Stromal cell of bone marrow (primary cell): ENCODE measurements at regions not wholly inside any gene's neighbourhood (a gene's known extent, or its start where the extent isn't known, plus 50 kb on each side); places are given as distances from the start of the nearest gene placed in this dataset.

Experiments used
- DNase-seq: peaks from one replicate; pipeline ENCODE4 v3.0.0-alpha.2; 2012; ENCODE audit warnings: low read depth

DNA sequence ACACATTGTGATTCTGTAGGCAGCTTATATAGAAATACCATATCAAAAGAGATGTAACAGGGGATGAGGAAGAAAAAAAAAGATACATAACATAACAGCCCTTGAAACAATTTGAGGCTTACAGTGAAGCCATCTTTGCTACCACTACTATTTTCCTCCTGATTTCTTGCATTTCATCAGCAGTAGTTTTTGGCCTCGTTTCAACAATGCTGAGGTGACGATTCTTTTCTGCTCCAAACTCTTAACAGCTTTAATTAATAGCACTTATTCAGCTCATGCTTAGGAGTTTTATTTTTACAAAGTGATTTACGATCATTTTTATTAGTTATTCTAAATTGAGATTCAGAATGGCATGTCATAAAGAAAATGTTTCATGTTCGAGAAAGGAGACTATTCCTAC lies 163.2 kb downstream of the DCK start:
- no peak for DNase-seq

DNA sequence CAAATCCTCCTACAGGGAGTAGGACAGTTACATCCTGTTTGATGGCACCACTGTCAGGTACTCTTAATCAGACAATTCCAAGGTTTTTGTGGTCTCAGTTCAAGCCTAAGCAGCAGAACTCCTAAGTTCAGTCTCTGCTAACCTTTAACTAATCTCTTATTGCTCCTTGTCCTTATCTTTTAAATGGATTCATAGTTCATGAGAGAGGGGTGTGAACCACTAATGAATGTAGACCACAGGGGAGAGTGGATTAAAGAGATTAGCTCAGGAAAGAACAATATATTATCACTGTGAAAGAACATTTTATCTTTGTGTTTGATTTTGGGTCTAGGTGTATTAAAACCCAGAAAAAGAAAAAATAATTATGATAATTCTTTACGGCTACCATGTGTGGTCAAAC lies 168.9 kb downstream of the DCK start:
- DNase-seq: no peak

DNA sequence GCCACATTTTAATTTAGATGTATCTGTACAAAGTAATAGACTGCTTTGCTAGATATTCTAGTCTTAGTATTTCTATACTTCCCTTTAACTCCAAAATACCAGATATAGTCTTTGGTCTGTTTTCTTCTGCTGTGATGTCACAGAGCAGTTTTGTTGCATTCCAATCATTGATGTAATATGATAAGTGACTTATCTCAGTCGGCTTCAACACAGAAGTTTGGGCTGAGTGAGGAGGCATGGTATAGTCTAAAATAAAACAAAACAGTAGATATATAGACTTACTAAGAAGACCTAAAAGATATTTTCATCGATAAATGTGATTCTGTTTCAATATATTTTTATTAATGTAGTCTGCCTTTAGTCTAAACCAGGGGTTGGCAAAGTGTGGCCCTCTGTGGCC lies 169.9 kb downstream of the DCK start:
- no peak for DNase-seq

DNA sequence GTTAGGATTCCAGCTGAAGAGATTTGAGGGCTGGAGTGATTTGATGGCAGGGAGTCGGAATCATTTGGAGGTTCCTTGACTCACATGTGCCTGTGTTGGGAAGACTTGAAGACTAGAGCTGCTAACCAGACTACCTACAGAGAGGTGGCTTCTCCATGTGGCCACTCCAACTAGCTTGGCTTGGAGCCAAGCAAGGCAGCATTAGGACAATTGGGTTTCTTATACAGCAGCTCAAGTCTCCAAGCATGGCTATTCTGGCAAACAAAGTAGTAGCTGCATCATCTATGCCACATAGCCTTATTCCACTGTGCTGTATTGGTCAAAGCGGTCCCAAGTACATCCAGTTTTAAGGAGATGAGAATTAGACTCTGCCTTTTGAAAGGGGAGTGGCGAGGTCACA lies 171.7 kb upstream of the SLC4A4 start:
- no peak for DNase-seq

DNA sequence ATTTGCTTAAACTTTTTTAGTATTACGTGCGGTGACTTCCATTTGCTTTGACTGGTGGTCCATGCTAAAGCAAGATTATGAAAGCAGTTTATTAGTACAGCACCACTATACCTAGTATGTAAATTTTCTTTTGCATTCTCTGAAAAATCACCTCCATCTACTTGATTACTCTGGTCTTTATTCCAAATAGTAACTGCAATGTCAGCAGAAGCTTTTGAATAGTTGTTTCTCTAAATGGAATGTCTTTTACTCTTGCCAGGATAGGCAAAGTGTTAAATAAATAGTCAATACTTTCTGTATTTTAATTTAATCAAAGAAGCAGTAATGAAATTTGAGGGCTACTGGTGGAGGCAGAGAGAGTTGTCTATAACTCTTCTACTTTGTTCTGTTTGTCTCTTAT lies 167.2 kb upstream of the SLC4A4 start:
- DNase-seq: no peak

DNA sequence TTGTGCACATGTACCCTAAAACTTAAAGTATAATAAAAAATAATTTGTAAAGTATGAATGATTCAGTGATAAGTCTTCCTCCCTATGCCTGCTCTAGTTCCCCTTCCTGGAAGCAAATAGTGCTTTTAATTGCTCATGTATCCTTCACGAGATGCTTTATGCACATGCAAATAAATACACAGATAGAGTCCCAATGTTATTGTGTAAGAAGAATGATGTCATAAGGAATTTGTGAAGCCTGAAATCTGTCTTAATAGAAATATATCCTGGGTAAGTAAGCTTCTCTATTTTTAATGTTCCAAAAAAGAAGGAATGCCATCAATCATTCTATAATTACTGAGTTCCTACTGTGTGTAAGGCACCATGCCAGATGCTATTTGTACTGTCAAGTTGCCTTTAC lies 157.5 kb upstream of the SLC4A4 start:
- no peak for DNase-seq

DNA sequence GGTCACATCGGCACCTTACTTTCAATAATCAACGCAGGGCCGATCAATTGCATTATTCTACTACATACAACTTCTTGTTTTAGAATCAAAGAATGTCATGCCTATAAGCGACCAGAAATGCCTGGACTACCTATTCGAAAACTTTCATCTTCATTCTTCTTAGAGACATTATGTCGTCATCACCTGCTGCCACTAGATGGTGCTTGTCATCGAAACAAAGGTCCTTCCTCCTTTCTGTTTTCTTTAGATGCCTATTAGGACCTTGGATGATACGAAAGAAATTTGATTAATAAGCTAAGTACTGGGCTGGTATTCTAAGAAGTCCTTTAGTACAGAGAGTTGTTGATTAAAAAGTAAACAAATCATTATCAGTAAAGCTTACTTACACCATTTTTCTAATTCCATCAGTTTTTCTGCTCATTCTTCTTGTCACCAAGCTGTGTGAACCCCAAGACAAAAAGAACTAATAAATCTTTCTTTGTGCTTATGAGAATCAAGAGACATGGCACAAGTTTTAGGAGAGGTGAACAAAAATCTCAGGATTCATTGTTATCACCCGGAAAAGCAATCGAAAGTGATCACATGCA lies 154.5 kb upstream of the SLC4A4 start:
- peak; percentile 48 for DNase-seq

DNA sequence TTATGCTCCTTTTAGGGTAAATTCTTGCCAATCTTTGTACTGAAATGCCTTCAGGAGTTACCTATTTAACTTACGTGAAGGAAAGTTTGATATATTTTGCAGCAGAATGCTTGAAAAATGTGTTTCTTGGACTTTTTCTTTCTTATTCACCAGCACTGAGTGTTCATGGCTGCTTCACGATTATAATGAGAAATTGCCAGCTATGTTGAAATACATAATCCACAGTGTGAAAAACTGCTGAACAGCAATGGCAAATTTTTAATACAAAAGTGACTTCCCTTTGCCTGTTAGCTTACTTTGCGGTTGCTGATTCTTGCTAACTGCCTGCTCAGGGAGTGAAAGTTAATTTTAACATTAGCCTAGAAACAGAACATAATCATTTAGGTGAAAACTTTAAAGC lies 153.8 kb upstream of the SLC4A4 start:
- DNase-seq: no peak

DNA sequence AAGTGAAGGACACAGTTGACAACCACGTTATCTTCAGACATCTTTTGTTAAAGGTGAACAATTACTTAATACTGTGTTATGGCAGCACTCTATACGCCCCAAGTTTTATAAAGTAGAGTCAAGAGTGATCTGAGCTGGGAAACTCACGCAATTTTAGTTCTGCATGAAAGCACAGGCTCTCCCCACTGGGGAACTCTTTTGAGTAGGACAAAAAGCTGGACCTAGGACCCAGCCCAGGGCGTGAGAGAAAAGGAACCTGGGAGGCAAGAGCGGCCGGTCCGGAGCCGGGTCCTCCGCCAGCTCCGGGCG lies 152.6 kb upstream of the SLC4A4 start:
- DNase-seq: no peak

DNA sequence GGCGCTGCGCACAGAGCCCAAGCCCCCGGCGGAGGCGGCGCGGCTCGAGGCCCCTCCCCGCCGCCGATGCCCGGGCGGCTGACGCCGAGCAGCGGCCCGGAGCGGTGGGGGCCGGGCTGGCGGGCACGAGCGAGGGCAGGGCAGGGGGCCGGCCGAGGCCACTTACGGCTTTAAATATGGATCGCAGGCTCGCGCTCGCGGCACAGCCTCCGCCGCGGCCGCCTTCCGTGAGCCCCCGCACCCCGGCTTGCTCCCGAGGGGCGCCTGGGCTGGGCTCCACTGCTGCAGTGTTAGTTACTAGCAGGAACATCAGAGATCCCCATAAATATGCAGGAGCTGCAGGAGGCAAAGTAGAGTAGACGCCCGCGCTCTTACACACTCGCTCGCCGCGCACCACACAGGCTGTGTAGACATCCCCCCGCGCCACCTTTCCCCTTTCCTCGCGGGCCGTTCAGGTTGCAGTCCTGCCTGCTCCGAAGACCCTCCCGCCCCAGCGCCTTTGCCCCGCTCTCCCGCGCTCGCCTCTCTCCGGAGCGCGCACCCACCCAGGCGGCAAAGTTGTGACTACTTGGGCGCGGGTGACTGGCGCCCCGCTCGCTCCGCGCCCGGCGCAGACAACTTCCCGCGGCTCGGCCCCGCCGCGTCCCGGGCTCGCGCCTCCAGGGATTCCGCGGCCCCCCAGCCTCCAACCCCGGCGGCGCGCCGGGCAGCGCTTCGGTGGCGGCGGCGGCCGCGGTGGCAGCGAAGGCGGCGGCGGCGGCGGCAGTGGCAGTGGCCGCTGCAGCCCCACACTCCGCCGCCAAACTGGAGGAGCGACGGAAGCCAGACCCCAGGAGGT lies 152.0 kb upstream of the SLC4A4 start:
- DNase-seq: peak; percentile 59

DNA sequence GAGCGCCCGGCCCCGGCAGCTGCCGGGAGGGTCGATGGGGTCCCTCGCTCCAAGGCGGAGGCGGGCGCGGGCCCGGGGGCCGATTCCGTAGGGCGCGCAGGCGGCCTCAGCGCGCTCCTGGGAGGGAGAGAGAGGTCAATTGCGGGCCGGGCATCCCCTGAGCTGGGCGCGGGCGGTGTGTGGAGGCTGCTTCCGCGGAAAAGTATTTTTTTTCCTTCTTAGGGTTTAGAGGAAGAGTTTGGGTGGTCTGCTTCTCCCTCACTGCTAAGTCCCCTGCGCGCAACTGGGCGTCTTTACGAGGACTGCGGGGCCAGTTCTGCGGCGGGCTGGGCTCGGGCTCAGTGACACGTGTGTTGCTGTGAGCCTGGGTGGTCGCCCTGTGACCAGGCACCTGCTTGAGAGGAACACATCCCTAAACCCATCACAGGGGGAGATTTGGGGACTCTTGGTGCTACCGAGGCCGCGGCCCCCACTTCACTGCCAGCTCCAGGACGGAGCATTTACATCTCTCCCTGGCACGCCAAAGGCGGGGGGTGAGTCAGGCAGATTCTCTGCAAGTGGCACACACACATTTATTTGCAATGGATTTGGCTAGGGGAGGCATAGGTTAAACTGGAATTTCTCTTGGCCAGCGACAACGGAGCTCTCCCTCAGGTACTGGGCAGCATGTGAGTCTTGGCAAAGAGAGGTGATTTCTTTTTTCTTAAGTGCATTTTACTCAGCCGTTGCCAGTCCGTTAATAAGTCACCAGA lies 151.2 kb upstream of the SLC4A4 start:
- no peak for DNase-seq

DNA sequence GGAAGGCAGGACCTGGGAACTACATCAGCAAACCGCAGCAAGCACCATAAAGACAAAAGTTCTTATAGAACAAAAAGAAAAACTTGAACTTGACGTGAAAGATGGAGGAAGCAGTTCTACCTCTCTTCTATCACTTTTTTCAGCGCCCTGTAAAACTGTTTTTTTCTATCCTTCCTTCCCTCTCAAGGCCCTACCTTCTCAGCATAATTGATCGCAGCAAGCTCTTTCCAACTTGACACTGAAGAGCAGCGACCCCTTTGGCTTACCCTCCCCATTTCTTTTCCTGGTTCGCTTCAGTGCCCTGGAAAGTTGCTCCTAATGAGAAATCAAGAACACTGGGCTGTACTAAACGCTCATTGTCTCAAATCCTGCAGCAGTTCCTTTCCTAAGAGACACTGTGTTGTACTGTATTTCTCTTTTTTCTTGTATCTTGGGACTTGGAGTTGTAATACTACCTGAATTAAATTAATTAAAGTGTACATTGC lies 150.6 kb upstream of the SLC4A4 start:
- no peak for DNase-seq

DNA sequence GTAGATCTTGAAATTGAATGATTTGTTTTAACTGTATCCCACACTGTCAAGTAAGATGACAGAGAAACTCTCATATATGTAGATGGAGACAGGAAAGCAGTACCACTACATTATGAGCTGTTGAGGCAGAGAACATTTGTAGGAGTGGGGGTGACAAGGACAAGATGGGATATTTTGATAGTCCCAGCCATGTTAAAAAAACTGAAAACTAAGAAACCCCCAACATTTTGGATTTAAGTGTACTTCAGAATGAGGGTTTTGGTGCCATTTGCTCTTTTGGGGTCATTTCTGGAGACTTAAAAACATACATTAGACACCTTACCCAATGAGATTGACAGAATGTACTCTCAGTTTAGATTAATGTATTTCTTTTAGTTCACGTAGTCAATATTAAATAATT lies 149.9 kb upstream of the SLC4A4 start:
- DNase-seq: no peak

DNA sequence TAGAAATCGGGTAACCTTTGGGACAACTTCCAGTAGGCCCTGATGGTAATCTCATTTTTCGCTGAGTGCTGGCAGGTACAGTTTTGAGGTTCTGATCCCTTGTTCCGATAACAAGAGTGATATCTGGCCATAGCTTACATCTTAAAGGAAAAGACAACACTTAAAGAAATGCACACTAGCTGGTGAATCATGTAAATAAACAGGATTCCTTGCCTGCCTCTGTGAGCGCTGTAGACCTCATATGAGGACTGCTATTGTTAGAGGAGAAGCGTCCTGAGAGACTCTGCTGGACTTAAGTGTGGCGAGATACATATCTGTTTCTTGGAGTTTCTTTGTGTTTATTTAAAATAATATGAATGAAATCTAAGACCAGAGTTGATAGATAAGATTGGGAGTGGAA lies 149.3 kb upstream of the SLC4A4 start:
- DNase-seq: no peak

DNA sequence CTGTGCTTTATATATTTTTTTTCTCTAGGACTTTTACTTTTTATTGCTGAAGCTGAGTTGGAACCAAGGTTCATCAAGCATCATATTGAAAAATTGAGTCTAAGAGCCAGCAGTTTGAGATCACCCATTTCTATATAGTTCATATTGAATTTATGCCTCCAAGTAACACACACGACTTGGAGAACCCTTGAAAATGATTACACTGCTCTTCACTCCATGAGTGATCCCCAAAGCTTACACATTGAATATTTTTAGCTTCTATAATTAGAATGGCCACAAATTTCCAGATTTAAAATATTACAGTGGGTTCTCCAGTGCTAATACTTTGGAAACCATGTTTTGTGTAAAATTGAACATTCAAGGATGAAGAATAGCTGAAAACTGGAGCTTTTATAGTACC lies 144.4 kb upstream of the SLC4A4 start:
- DNase-seq: no peak

DNA sequence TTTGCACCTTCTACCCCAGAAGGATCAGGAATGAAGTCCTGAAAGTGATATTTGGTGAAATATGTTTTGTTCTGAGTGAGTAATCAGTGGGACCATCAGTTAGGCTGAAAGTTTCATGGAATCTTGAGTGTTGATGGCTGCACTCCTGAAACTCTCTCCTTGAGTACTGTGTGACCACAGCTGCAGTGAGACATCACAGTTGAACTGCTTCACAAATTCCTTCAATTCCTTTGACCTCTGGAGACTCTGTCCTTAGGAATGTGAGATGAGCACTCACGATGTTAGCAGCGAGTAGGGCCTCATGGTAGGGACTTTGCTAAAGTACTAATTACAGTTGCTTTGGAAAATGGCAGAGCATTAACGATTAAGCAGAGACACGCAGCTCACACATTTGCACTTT lies 142.9 kb upstream of the SLC4A4 start:
- DNase-seq: no peak

DNA sequence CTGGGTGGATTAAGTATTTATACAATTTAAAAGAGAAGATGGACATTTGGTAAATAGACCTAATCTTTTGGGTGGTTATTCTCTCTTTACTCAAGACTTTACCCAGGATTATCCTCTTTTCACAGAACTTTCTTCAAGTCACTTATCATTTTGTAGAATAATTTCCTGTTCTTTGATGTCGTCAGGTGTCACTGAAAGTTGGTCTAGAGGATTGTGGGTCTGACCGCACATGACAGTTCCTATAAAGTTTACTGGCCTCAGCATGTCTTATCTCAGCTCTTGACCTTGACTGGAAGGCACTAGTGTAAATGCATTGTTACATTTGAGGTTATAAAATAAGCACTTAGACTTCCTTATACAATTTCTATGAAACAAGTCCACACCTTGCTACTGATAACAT lies 139.9 kb upstream of the SLC4A4 start:
- no peak for DNase-seq

DNA sequence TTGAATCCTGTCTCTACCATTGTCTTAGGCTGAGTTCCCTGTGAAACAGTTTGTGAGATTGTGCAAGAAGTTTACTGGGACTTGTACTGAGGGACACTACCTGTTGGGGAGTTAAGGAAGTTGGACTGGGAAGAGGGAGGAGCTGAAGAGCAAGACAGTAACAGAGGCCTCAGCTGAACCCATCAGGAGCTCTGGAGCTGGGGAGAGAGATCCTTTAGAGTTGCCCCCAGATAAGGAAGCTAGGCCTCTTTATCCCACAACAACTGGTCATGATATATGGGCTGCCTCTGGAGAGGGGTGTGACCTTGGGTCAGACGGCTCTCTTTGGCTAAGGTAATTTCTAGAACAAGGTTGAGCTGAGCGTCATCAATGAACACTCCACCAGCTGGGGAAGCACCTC lies 137.8 kb upstream of the SLC4A4 start:
- DNase-seq: no peak

DNA sequence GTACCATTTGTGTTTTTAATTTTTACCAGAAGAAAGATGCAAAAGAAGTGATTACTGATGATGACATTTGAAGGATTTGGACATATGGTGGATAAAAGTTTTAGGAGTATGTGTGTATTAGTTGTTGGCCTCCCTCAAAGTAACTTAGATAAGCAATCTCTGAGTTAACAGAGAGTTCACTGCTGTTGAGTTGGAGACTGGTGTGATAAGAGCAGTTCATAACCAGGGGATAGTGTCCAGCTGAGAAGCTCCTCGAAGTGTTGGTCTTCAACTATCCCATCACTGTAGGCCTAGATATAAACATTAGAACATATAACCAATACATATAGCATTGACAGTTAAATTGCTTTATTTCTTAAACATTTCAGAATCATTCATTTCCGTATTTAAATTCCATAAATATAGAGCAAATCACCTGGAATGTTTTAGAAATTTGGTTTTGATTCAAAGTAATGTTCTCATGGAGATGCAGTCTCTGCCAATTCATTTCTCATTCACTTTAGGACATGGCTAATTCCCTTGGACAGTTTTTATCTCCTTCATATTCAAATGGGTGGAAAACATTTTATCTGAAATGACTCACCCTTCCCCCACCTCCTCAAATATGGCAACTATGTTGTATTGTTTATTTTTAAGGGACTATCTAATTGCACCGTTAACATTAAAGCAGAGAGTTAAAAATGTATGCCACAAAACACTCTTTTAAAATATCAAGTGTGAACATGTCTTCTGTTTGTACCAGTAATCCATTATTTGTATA lies 136.8 kb upstream of the SLC4A4 start:
- no peak for DNase-seq

DNA sequence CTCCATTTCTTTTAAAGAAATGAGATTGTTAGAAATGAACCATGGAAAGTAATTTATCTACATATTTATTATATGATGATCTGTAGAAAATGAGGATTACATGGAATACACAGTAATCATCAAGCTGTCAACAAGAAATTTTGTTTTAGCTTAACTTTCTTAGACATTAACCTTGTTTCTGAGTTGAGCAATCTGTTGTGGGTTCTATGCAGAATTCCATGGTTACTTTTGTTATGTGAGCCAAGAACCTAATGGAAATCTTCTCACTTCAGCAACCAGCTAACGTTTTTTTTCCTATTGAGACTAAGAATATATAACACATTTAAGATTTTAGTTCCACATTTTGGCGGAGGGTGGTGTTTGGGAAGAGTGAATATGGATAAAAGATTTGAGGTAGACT lies 136.1 kb upstream of the SLC4A4 start:
- no peak for DNase-seq

DNA sequence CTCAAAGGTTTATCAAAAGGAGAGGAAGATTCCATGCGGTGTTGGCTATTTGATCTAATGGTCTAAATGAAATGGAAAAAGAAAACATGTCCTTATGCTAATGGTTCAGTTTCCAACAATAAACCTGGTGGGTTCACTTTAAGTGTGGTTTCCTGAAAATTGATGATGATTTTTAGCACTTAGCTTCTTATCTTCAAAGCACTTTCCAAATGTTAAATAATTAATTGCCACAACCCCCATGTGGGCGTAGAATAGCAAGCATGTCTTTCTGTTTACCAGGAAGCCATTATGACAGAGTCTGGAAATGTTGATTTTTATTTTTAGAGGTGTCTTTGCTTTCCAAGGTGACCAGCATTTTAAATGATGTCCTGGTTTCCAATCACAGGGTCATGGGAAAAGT lies 134.8 kb upstream of the SLC4A4 start:
- no peak for DNase-seq

DNA sequence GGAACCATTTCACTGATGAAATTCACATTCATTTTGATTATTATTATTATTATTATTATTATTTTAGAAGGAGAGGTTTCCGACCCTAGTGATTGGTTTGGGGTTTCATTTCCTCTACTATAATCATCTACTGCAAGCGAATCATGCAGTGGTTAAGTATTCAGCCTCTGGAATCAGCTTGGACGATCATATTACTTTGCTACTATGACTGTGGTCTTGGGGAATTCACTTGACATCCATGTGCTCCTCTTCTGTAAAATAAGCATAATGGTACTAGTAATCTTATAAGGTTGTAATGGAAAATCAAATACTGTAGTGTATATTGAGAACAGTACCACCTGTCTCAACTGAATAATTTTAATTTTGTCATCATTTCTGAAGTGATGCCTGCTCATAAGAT lies 132.1 kb upstream of the SLC4A4 start:
- DNase-seq: peak; percentile 70

DNA sequence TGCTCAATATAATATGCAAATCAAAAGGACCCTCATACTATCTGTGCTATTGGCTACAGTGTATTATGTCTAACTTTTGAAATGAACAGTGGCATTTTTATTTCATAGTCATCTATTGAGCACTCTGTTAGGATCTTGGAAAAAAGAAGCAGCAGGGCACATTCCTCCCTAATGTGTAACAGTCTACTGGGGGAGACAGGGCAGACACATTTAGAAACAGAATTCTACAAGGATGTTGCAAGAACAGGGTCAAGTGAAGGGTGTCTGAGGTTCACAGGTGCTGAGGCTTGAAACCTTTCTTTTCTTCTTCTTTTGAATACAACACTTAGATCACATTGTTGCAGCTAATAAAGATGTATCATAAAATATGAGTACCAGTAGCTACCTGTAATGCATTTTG lies 129.7 kb upstream of the SLC4A4 start:
- peak; percentile 45 for DNase-seq
